Rectal smooth muscle tissue (tissue), 1 donor: ENCODE measurements at regions not wholly inside any gene's neighbourhood (a gene's known extent, or its start where the extent isn't known, plus 50 kb on each side); places are given as distances from the start of the nearest gene placed in this dataset.
"Not testable (repeated sequence)": the region's sequence is repeated elsewhere in the genome, so short reads cannot be mapped to it uniquely, and the experiment has no call there.

Experiments
- H3K27ac ChIP-seq: one replicate; pipeline ENCODE4 v1.7.0; 2013; ENCODE audit warnings: low read depth, low read length, inconsistent platforms
- H3K27me3 ChIP-seq: one replicate; pipeline ENCODE4 v1.7.0; 2013; ENCODE audit warnings: low read length; ENCODE audit not compliant: control insufficient read depth, insufficient read depth
- H3K36me3 ChIP-seq: one replicate; pipeline ENCODE4 v1.7.0; 2013; ENCODE audit warnings: low read length; ENCODE audit not compliant: control insufficient read depth, insufficient read depth
- H3K4me1 ChIP-seq: one replicate; pipeline ENCODE4 v1.7.0; 2013; ENCODE audit warnings: low read length; ENCODE audit not compliant: control insufficient read depth, insufficient read depth
- H3K4me3 ChIP-seq: one replicate; pipeline ENCODE4 v1.7.0; 2013; ENCODE audit warnings: low read length
- H3K9ac ChIP-seq: one replicate; pipeline ENCODE4 v1.7.0; 2013; ENCODE audit warnings: low read length

GRCh38 chr15:62503451-62503850 lies 338.4 kb upstream of the C2CD4B start:
- Histone ChIP-seq H3K36me3 (no peaks in the 10 kb centered on the region), H3K27me3 (no peaks in the 10 kb centered on the region), H3K9ac (no peak overlapping the region), H3K4me3 (no peak overlapping the region), H3K4me1 (peaks cover 13% of the 10 kb centered on the region), H3K27ac (no peak overlapping the region)

- no peak overlapping the region for H3K4me3 ChIP-seq
- no peak overlapping the region for H3K9ac ChIP-seq
- no peak overlapping the region for H3K27ac ChIP-seq
- no peaks in the 10 kb centered on the region for H3K27me3 ChIP-seq
- peaks cover 13% of the 10 kb centered on the region for H3K4me1 ChIP-seq
- no peaks in the 10 kb centered on the region for H3K36me3 ChIP-seq
Measured at GRCh38 chr15:62505762-62506161, 340.7 kb upstream of the C2CD4B start.

- no peak overlapping the region for H3K4me3 ChIP-seq
- no peaks in the 10 kb centered on the region for H3K27me3 ChIP-seq
- no peaks in the 10 kb centered on the region for H3K36me3 ChIP-seq
- H3K9ac ChIP-seq, result no peak overlapping the region
- peaks cover 13% of the 10 kb centered on the region for H3K4me1 ChIP-seq
- H3K27ac ChIP-seq, result no peak overlapping the region
Measured at GRCh38 chr15:62506217-62506805, 341.2 kb upstream of the C2CD4B start.

GRCh38 chr15:62509395-62509958 lies 344.4 kb upstream of the C2CD4B start:
- Histone ChIP-seq H3K4me1 (peaks cover 8% of the 10 kb centered on the region), H3K36me3 (no peaks in the 10 kb centered on the region), H3K27ac (no peak overlapping the region), H3K27me3 (no peaks in the 10 kb centered on the region), H3K9ac (no peak overlapping the region), H3K4me3 (no peak overlapping the region)

GRCh38 chr15:62510791-62511190 lies 345.7 kb upstream of the C2CD4B start:
- H3K4me1 ChIP-seq, result peaks cover 8% of the 10 kb centered on the region
- no peaks in the 10 kb centered on the region for H3K36me3 ChIP-seq
- no peak overlapping the region for H3K27ac ChIP-seq
- H3K27me3 ChIP-seq, result no peaks in the 10 kb centered on the region
- no peak overlapping the region for H3K4me3 ChIP-seq
- no peak overlapping the region for H3K9ac ChIP-seq

- Histone ChIP-seq H3K36me3 (no peaks in the 10 kb centered on the region), H3K27ac (no peak overlapping the region), H3K27me3 (no peaks in the 10 kb centered on the region), H3K4me1 (no peaks in the 10 kb centered on the region), H3K9ac (no peak overlapping the region), H3K4me3 (no peak overlapping the region)
Measured at GRCh38 chr15:62512904-62513303, 347.8 kb upstream of the C2CD4B start.

- Histone ChIP-seq H3K27me3 (no peaks in the 10 kb centered on the region), H3K9ac (no peak overlapping the region), H3K4me3 (no peak overlapping the region), H3K4me1 (no peaks in the 10 kb centered on the region), H3K27ac (no peak overlapping the region), H3K36me3 (no peaks in the 10 kb centered on the region)
Measured at GRCh38 chr15:62513893-62514292, 348.8 kb upstream of the C2CD4B start.

GRCh38 chr15:62515696-62516395 lies 350.8 kb upstream of the C2CD4B start:
- Histone ChIP-seq H3K9ac (no peak overlapping the region), H3K36me3 (no peaks in the 10 kb centered on the region), H3K4me3 (no peak overlapping the region), H3K27me3 (no peaks in the 10 kb centered on the region), H3K27ac (no peak overlapping the region), H3K4me1 (peaks cover 2% of the 10 kb centered on the region)

GRCh38 chr15:62517541-62517940 lies 352.5 kb upstream of the C2CD4B start:
- no peak overlapping the region for H3K9ac ChIP-seq
- no peaks in the 10 kb centered on the region for H3K36me3 ChIP-seq
- no peak overlapping the region for H3K4me3 ChIP-seq
- no peak overlapping the region for H3K27ac ChIP-seq
- peaks cover 2% of the 10 kb centered on the region for H3K4me1 ChIP-seq
- H3K27me3 ChIP-seq, result no peaks in the 10 kb centered on the region

GRCh38 chr15:62518666-62519065 lies 353.6 kb upstream of the C2CD4B start:
- not testable (repeated sequence) for H3K27me3 ChIP-seq, H3K36me3 ChIP-seq, H3K27ac ChIP-seq, H3K4me3 ChIP-seq, H3K4me1 ChIP-seq, H3K9ac ChIP-seq

GRCh38 chr15:62519900-62520299 lies 354.8 kb upstream of the C2CD4B start:
- Histone ChIP-seq H3K9ac (no peak overlapping the region), H3K27ac (no peak overlapping the region), H3K36me3 (no peaks in the 10 kb centered on the region), H3K4me1 (peaks cover 2% of the 10 kb centered on the region), H3K27me3 (no peaks in the 10 kb centered on the region), H3K4me3 (no peak overlapping the region)

- Histone ChIP-seq H3K9ac (no peak overlapping the region), H3K36me3 (no peaks in the 10 kb centered on the region), H3K27ac (no peak overlapping the region), H3K4me3 (no peak overlapping the region), H3K4me1 (peaks cover 2% of the 10 kb centered on the region), H3K27me3 (no peaks in the 10 kb centered on the region)
Measured at GRCh38 chr15:62520887-62521286, 355.8 kb upstream of the C2CD4B start.

- no peaks in the 10 kb centered on the region for H3K36me3 ChIP-seq
- peaks cover 2% of the 10 kb centered on the region for H3K4me1 ChIP-seq
- no peak overlapping the region for H3K9ac ChIP-seq
- H3K27me3 ChIP-seq, result no peaks in the 10 kb centered on the region
- H3K4me3 ChIP-seq, result no peak overlapping the region
- H3K27ac ChIP-seq, result no peak overlapping the region
Measured at GRCh38 chr15:62521396-62521795, 356.3 kb upstream of the C2CD4B start.
